HG03469 (cell line): ENCODE measurements at regions not wholly inside any gene's neighbourhood (a gene's known extent, or its start where the extent isn't known, plus 50 kb on each side); places are given as distances from the start of the nearest gene placed in this dataset.

Experiments used
- ATAC-seq: cut with Tn5 transposase; IDR thresholded peaks from one replicate; pipeline ENCODE4 v1.9.1; 2021; ENCODE audit warnings: mild to moderate bottlenecking, moderate library complexity, moderate number of reproducible peaks; ENCODE audit not compliant: unreplicated experiment

DNA sequence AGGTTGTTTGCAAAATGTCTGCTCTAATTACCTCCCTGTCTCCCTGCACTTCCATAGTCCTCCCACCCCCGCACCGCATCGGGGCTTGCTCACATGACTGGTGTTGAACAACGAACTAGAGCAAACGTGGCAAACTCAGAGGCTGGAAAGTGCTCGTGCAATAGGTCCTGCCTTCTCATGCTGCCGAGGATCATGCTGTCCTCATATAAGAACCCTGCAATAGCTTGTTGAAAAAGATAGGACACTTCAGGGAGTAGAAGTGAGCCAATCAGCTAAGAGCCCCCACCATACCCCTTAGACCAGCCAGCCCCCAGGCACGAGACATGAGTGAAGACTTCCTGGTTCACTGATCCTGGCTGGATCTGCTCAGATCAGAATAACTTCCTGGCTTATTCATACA lies 219.2 kb downstream of the C6orf118 start:
- no peak for ATAC-seq

- no peak for ATAC-seq
These were observed 222.6 kb downstream of the C6orf118 start for GRCh38 chr6:165086814-165087213.

GRCh38 chr6:165082636-165083035 lies 226.8 kb downstream of the C6orf118 start:
- ATAC-seq: no peak

DNA sequence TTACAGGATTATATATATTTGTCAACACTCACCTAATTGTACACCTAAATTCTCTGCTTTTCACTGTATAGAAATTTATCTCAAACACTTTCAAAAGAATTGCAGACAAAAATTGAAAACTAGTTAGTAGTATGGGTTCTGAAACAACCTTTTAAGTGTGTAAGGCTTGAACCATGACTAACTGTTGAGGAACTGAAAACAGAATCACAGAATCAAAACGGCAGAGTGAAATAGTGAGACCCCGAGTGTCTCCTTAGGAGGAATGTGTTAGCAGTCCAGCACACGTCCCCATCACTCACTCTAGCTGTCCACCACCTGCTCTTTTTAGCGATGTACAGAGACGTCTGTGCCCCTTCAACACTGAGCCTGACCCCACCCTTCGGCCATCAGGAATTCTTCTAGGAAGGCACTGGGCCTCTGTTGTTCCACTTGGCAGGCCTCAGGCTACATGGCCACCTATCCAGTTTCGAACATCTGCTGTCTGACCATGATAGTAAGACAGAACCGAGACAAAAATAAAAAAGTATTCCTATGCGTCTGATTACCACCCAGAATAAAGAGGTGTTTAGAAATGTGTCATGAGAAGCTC lies 227.4 kb downstream of the C6orf118 start:
- ATAC-seq: no peak

DNA sequence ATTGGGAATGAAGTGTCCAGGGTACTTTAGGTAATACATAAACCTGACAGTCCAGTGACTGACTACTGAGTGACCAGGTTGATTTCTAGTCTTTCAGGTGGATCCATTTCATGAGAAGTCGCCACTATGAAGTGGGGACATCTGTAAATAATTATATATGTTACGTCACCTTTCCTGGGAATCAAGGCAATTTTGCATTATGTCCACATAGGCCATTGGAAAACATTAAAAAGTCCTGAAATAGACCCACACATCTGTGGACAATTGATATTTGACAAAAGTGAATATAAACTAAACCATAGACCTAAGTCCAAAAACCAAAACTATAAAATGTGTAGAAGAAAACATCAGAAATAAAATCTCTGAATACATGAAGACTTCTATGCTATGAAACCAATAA lies 231.5 kb downstream of the C6orf118 start:
- ATAC-seq: no peak

DNA sequence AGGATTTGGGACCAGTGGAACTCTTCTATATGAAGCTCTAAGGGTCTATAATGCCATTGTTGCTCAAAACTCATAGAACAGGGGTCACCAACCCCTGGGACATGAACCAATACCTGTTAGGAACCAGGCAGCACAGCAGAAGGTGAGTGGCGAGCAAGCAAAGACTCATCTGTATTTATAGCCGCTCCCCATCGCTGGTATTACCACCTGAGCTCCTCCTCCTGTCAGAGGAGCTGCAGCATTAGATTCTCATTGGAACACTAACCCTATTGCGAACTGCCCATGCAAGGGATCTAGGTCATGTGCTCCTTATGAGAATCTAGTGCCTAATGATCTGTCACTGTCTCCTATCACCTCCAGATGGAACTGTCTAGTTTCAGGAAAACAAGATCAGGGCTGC lies 237.5 kb downstream of the C6orf118 start:
- no peak for ATAC-seq

- ATAC-seq: no peak
These were observed 248.7 kb downstream of the C6orf118 start for GRCh38 chr6:165060720-165061119.

DNA sequence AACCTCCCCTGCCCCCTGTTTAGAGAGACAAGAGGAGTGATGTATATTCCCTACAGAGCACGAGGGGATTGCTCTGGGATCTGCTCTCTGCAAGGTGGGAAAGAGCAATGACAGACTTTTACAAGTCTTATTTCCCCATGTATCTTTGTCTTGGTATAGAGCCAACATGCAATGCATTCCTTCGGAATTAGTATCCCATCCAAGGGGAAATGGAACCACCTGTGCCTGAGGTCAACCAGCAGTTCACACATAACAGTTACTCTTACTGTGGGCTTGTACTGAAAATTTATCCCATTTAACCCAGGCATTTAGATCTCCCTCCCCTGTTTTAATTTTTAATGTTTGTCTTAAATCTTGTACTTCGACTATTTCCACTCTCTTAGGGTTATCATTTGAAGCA lies 250.4 kb downstream of the C6orf118 start:
- ATAC-seq: no peak

DNA sequence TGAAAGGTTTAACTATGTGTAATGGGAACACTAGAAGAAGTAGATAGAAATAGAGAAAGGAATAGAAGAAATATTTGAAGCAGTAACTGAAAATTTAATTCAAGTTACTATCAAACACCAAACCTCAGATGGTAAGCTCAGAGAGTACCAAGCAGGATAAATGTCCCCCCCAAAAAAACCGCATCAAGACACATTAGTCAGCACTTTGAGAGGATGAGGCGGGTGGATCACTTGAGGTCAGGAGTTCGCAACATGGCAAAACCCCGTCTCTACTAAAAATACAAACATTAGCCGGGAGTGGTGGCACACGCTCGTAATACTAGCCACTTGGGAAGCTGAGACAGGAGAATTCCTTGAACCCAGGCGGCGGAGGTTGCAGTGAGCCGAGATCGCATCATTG lies 253.1 kb downstream of the C6orf118 start:
- ATAC-seq: no peak

DNA sequence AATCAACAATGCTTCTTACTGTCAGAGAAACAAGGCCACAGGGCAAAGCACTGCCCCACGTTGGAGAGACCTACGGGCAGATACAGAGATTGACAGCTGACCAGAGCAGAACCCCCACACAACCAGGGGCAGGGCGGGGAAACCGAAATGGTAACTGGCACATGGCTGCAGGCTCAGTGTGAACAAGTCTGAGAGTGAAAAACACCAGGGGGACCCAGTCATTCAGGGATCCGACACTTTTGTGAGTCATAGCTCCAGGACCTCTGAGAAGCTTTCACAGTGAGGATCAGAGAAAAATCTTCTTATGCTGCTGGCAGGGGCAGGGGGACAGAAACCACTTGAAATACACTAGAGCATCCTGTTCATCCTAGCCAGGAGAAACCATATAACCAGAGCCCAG lies 254.2 kb downstream of the C6orf118 start:
- no peak for ATAC-seq

DNA sequence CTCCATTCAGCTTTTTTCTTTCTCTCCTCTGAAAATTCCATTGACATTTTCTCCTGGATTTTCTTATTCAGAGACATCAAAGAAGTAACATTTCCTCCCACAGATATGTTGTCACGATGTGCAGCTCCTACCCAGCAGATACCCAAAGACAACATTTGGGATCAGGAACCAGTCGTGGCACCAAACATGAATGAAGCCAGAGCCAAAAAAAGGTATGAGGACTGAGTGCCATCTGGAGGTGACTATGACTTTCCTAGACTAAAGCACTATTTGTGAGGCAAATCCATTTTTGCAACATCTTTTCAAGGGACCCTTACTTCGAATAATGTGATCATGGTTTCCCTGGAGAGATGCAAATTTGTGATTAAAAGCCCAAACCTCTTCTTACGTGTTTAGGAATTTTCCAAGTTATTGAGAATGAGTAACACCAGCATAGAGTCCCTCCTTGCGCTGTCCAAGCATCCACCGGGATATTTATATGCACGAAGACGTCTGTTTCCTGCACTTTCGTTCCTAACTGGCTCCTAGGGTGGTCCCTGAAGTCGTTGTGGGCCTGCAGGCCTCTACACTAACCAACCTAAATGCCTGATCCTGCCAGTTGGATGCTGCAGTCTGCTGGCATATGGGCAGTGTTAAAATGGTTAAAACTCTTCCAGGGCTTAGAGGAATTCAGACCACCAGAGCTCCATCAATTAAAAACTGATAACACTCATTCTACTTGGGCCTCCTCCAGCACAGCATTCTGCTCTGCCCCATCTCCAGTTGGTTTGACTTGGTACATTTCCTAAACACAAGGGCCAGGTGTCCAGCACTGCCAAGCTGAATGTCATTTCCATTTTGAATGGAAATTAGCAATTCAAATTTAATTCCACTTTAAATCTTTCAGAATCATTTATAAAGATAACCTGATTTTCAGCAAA lies 256.6 kb downstream of the C6orf118 start:
- no peak for ATAC-seq

DNA sequence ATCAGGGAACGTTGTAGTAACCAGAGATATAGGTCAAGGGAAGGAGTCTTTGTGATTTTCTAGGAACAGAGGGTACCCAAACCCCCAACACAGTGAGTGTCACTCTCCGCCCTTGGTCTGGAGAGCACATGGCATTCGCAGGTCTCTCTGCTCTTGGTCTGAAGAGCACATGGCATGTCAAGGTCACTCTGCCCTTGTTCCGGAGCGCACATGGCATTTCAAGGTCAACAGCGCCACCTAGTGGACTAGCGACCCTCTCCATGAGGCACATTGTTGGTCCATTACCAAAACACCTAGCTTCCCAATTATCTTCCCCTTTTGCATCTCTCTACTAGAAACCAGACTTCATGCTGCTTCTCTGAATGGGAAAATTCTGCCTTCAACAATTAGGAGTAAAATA lies 260.0 kb downstream of the C6orf118 start:
- ATAC-seq: no peak

- no peak for ATAC-seq
These were observed 261.5 kb downstream of the C6orf118 start for GRCh38 chr6:165047952-165048351.

DNA sequence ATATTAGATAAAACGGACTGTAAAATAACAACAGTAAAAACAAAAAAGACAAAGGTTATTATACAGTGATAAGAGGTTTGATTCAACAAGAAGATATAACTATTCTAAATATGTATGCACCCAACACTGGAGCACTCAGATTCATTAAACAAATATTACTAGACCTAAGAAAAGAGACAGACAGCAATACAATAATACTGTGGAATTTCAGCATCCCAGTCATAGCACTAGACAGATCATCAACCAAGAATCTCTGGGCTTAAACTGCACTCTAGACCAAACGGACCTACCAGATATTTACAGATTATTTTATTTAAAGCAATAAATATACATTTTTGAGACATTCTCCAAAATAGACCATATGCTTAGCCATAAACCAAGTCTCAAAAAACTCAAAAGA lies 263.8 kb downstream of the C6orf118 start:
- ATAC-seq: no peak

GRCh38 chr6:165042912-165043311 lies 266.5 kb downstream of the C6orf118 start:
- ATAC-seq: no peak

GRCh38 chr6:165040440-165040839 lies 269.0 kb downstream of the C6orf118 start:
- no peak for ATAC-seq

GRCh38 chr6:165034271-165034741 lies 275.1 kb downstream of the C6orf118 start:
- no peak for ATAC-seq

DNA sequence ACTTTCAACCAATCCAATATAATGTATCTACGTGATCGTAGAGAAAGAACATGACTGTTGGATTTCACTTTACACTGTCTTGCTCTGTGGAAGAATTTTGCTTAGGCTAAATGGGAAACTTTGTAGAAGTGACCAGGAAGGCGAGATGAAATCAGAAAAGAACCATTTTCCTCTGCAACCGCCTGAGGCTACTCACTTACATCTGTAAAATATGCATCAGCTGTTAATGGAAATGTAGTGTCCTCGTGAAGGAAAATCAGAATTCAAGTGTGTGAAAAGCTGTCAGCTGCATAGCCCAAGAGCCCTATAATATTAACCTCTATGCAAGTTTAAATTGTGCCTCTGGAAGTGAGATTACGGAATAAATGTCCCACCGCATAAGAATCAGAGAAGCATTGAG lies 277.9 kb downstream of the C6orf118 start:
- no peak for ATAC-seq

DNA sequence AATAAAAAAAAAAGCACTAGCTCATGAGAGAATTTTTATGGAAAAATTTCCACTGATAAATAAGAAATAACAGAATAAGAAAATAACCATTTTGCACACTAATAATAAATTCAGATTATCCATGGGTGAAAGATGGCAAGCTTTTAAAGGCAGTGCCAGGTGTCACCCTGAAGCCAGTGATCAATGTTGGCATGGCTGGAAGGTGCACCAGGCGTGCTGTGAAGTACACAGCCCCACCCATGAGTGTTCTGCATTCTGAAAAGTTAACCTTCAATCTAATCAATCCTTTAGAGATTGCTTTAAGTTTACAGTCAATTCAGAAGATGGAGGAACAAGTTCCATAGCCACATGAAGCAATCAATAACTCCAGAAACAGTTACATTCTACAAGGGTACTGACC lies 284.4 kb downstream of the C6orf118 start:
- no peak for ATAC-seq

- no peak for ATAC-seq
These were observed 289.7 kb downstream of the C6orf118 start for GRCh38 chr6:165019681-165020080.

DNA sequence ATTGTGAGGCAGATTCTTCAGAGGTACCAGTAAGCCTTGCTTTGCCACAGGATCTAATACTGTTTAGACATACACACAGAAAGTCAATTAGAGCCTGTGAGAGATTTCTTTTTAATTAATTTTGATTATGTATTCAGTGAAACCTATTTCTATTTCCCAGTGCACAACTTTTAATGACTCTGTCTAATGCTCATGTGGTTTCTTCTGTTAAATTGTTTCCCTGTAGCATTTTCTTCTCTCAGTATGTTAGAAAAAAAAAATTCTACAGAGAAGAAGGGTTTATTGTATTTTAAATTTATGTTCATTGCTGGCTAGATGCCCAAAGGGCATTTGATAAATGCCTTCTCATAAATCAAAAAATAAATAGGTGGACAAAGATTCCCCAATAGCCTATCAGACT lies 293.7 kb downstream of the C6orf118 start:
- no peak for ATAC-seq

- no peak for ATAC-seq
These were observed 295.7 kb downstream of the C6orf118 start for GRCh38 chr6:165013701-165014100.
